PC-9 (cell line): ENCODE measurements at regions not wholly inside any gene's neighbourhood (a gene's known extent, or its start where the extent isn't known, plus 50 kb on each side); places are given as distances from the start of the nearest gene placed in this dataset.

Experiments
- BruUV-seq: library from RNA; stranded (reverse); fragments of 400-500 nt; replicated peaks from 2 replicates; lab custom pipeline; 2021; lab: Mats Ljungman, UMichigan
- CTCF ChIA-PET: fragments of 300-600 bp; sonication (Branson Sonifier 250); formaldehyde crosslinking; loops from one replicate; lab custom pipeline; 2022; ENCODE audit warnings: antibody characterized with exemption; lab: Charles Lee
- POLR2A ChIA-PET: fragments of 300-600 bp; sonication (Branson Sonifier 250); formaldehyde crosslinking; loops from one replicate; lab custom pipeline; 2022; ENCODE audit warnings: antibody characterized with exemption; ENCODE audit not compliant: unreplicated experiment; lab: Charles Lee
- DNase-seq, 2 experiments: peaks; one replicate each; pipeline versions ENCODE4 v3.0.0 to v3.0.0-alpha.2; 2015 to 2022; ENCODE audit warnings: mixed read lengths in 1 of 2
- H2AFZ ChIP-seq: fragments of 200-600 bp; sonication (generic); 2 replicates; pipeline ENCODE4 v1.8.1; 2017; ENCODE audit warnings: antibody characterized with exemption
- H3F3A ChIP-seq: fragments of 200-600 bp; sonication (generic); 2 replicates; pipeline ENCODE4 v1.8.1; 2017; ENCODE audit warnings: antibody characterized with exemption, mild to moderate bottlenecking, low read depth; ENCODE audit not compliant: insufficient read depth
- H3K27ac ChIP-seq: fragments of 200-600 bp; sonication (generic); 2 replicates; pipeline ENCODE4 v1.6.1; 2016; ENCODE audit warnings: mixed run types
- H3K27me3 ChIP-seq: fragments of 200-600 bp; sonication (generic); 2 replicates; pipeline ENCODE4 v1.6.1; 2016; ENCODE audit warnings: low read depth, mixed run types; ENCODE audit not compliant: insufficient read depth
- H3K36me3 ChIP-seq: fragments of 200-600 bp; sonication (generic); 2 replicates; pipeline ENCODE4 v1.6.1; 2016; ENCODE audit warnings: low read depth, mixed run types
- H3K4me1 ChIP-seq: fragments of 200-600 bp; sonication (generic); replicated peaks from 2 replicates; pipeline ENCODE4 v1.6.1; 2016; ENCODE audit warnings: mixed run types; ENCODE audit not compliant: insufficient read depth
- H3K4me2 ChIP-seq: fragments of 200-600 bp; sonication (generic); 2 replicates; pipeline ENCODE4 v1.6.1; 2017; ENCODE audit warnings: mixed run types
- H3K4me3 ChIP-seq: fragments of 200-600 bp; sonication (generic); 2 replicates; pipeline ENCODE4 v1.6.1; 2016; ENCODE audit warnings: mixed run types
- H3K79me2 ChIP-seq: fragments of 200-600 bp; sonication (generic); 2 replicates; pipeline ENCODE4 v1.6.1; 2017; ENCODE audit warnings: low read depth, mixed run types
- H3K9me2 ChIP-seq: fragments of 200-600 bp; sonication (generic); 2 replicates; pipeline ENCODE4 v1.8.1; 2017; ENCODE audit warnings: mild to moderate bottlenecking; ENCODE audit not compliant: insufficient read depth
- H3K9me3 ChIP-seq: fragments of 200-600 bp; sonication (generic); 2 replicates; pipeline ENCODE4 v1.8.1; 2016; ENCODE audit warnings: low read depth; ENCODE audit not compliant: insufficient read depth
- H4K20me1 ChIP-seq: fragments of 200-600 bp; sonication (generic); 2 replicates; pipeline ENCODE4 v1.8.1; 2017; ENCODE audit not compliant: insufficient read depth
- CTCF ChIP-seq: fragments of 200-600 bp; sonication (generic); conservative IDR thresholded peaks from 2 replicates; pipeline ENCODE4 v1.6.1; 2017; ENCODE audit warnings: mixed run types, antibody characterized with exemption, mild to moderate bottlenecking, moderate library complexity
- EZH2 ChIP-seq: fragments of 200-600 bp; sonication (generic); IDR thresholded peaks from 2 replicates; pipeline ENCODE4 v1.8.0; 2017; ENCODE audit warnings: antibody characterized with exemption, low read depth
- intact Hi-C: fragments of 100-400 bp; cut with micrococcal nuclease; formaldehyde crosslinking; loops from one replicate; pipeline ENCODE4 v1.10.0; 2022; ENCODE audit not compliant: unreplicated experiment

- H3K9me3 ChIP-seq = no peaks in the 10 kb centered on the region
- CTCF ChIA-PET = no interaction called here
- TF ChIP-seq CTCF = no peak
- no peak overlapping the region for H3K4me2 ChIP-seq
- BruUV-seq = no TSS peak
- H3K36me3 ChIP-seq = no peaks in the 10 kb centered on the region
- no peaks in the 10 kb centered on the region for H3K9me2 ChIP-seq
- intact Hi-C loops = no loop called here
- H2AFZ ChIP-seq = no peak overlapping the region
- H4K20me1 ChIP-seq = no peaks in the 10 kb centered on the region; the same call in 1 of the 2 replicates
- DNase-seq = no peak
- no peaks in the 10 kb centered on the region for H3F3A ChIP-seq
- no peaks in the 10 kb centered on the region for H3K4me1 ChIP-seq
- H3K4me3 ChIP-seq = no peak overlapping the region
- POLR2A ChIA-PET = no interaction called here
- no peaks in the 10 kb centered on the region for H3K79me2 ChIP-seq
- no peak overlapping the region for H3K27ac ChIP-seq
- peaks cover 74% of the 10 kb centered on the region for H3K27me3 ChIP-seq
These were observed 221.3 kb downstream of the ERMARD start for GRCh38 chr6:169972736-169973135.

GRCh38 chr6:169972101-169972651 lies 220.8 kb downstream of the ERMARD start:
- BruUV-seq = no TSS peak
- no peak for TF ChIP-seq CTCF
- no peak for TF ChIP-seq EZH2
- peaks cover 72% of the 10 kb centered on the region for H3K27me3 ChIP-seq
- no peak overlapping the region for H2AFZ ChIP-seq
- H3K4me3 ChIP-seq = no peak overlapping the region
- no peaks in the 10 kb centered on the region for H3F3A ChIP-seq
- ChIA-PET POLR2A (no interaction called here), CTCF (no interaction called here)
- no peaks in the 10 kb centered on the region for H3K9me3 ChIP-seq
- no peak overlapping the region for H3K27ac ChIP-seq
- no peaks in the 10 kb centered on the region; the same call in 1 of the 2 replicates for H4K20me1 ChIP-seq
- no peaks in the 10 kb centered on the region for H3K36me3 ChIP-seq
- no peaks in the 10 kb centered on the region for H3K79me2 ChIP-seq
- no peak for DNase-seq
- no peaks in the 10 kb centered on the region for H3K4me1 ChIP-seq
- intact Hi-C loops = no loop called here
- H3K9me2 ChIP-seq = no peaks in the 10 kb centered on the region
- H3K4me2 ChIP-seq = no peak overlapping the region

- POLR2A ChIA-PET = no interaction called here
- no peaks in the 10 kb centered on the region for H3K9me3 ChIP-seq
- intact Hi-C loops = no loop called here
- no peaks in the 10 kb centered on the region for H3K79me2 ChIP-seq
- peaks cover 71% of the 10 kb centered on the region for H3K27me3 ChIP-seq
- H2AFZ ChIP-seq = no peak overlapping the region
- H3K4me3 ChIP-seq = no peak overlapping the region
- H3K4me2 ChIP-seq = no peak overlapping the region
- CTCF ChIA-PET = no interaction called here
- no peak overlapping the region for H3K27ac ChIP-seq
- H3F3A ChIP-seq = no peaks in the 10 kb centered on the region
- no peaks in the 10 kb centered on the region; the same call in 1 of the 2 replicates for H4K20me1 ChIP-seq
- H3K36me3 ChIP-seq = no peaks in the 10 kb centered on the region
- no TSS peak for BruUV-seq
- TF ChIP-seq EZH2 (no peak), CTCF (no peak)
- H3K9me2 ChIP-seq = no peaks in the 10 kb centered on the region
- H3K4me1 ChIP-seq = no peaks in the 10 kb centered on the region
- no peak for DNase-seq
These were observed 219.8 kb downstream of the ERMARD start for GRCh38 chr6:169971081-169971861.
